ENCODE measurements at regions not wholly inside any gene's neighbourhood (a gene's known extent, or its start where the extent isn't known, plus 50 kb on each side); places are given as distances from the start of the nearest gene placed in this dataset.

DNA sequence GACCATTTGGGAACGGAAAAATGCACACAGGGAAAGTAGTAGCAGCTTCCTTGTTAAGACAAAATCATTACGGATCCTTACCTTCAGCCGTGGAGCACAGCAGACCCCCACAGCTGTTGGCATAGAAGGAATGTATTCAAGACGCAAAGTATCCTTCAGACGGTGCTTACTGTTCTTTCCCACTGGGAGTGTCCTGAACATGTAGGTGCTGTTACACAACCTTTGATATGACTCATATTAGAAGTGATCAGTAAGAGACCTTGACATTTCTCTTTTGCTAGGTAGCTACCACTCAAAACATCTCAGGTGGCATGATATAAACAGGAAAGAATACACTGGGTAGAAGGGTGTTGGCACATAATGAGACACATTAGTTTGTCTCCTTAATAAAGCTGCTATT lies 154.0 kb upstream of the FMR1 start:
- no peaks in the 10 kb centered on the region for H3K79me2 ChIP-seq (ENCODE audit: low read length)
- TF ChIP-seq CTCF (IDR thresholded peaks at IDR 0.05; ENCODE audit: low read length) (no peak), EZH2 (optimal IDR thresholded peaks at IDR 0.05; ENCODE audit: low read depth, low read length) (no peak), EZH2phosphoT487 (IDR thresholded peaks at IDR 0.05; ENCODE audit: low read length) (no peak)
- DNase-seq, result no peak

DNA sequence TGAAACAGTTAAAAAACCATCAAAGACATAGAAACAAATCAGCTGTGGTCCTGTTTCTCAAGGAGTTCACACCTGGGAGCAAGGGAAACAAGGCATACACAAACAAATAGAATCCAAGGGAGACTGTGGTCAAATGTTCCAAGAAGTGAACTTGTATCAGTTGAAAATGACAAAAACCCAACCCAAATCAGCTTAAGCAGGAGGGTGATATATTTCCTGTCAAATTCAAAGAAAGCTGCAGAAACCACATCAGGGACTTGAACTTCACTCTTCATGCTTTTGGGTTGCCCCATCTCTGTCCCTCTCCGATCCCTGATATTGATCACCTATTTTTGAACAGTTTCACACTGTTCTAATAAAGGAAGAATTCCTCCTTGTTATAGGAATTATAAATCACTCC lies 148.6 kb upstream of the FMR1 start:
- Histone ChIP-seq H3K9ac (ENCODE audit: low read length) (no peak overlapping the region), H3K4me1 (ENCODE audit: low read length) (no peaks in the 10 kb centered on the region), H3K9me2 (replicated peaks; ENCODE audit: insufficient read depth, low read length) (no peaks in the 10 kb centered on the region), H3K36me3 (replicated peaks; ENCODE audit: insufficient read depth, low read length) (no peaks in the 10 kb centered on the region), H2AFZ (ENCODE audit: low read length) (no peak overlapping the region), H3K27ac (ENCODE audit: low read length) (no peak overlapping the region), H3K27me3 (replicated peaks; ENCODE audit: insufficient read depth, low read length) (no peaks in the 10 kb centered on the region), H4K20me1 (ENCODE audit: insufficient read depth, low read length) (no peaks in the 10 kb centered on the region), H3K9me3 (replicated peaks; ENCODE audit: insufficient read depth, low read length) (no peaks in the 10 kb centered on the region), H3K4me3 (ENCODE audit: low read length) (no peak overlapping the region), H3K4me2 (ENCODE audit: low read depth, low read length) (no peak overlapping the region), H3K79me2 (ENCODE audit: low read length) (no peaks in the 10 kb centered on the region), H3F3A (ENCODE audit: insufficient read depth, low read length) (no peaks in the 10 kb centered on the region)
- TF ChIP-seq CTCF (IDR thresholded peaks at IDR 0.05; ENCODE audit: low read length), result no peak
- no peak for TF ChIP-seq EZH2 (optimal IDR thresholded peaks at IDR 0.05; ENCODE audit: low read depth, low read length)
- no peak for TF ChIP-seq EZH2phosphoT487 (IDR thresholded peaks at IDR 0.05; ENCODE audit: low read length)
- no peak for DNase-seq

More for the DNA sequence above, 154.0 kb upstream of the FMR1 start:
- Histone ChIP-seq H3K4me1 (ENCODE audit: low read length) (no peaks in the 10 kb centered on the region), H3K27ac (ENCODE audit: low read length) (no peak overlapping the region), H3K4me2 (ENCODE audit: low read depth, low read length) (no peak overlapping the region), H2AFZ (ENCODE audit: low read length) (no peak overlapping the region), H3K9ac (ENCODE audit: low read length) (no peak overlapping the region), H4K20me1 (ENCODE audit: insufficient read depth, low read length) (no peaks in the 10 kb centered on the region), H3F3A (ENCODE audit: insufficient read depth, low read length) (no peaks in the 10 kb centered on the region), H3K9me3 (replicated peaks; ENCODE audit: insufficient read depth, low read length) (no peaks in the 10 kb centered on the region), H3K36me3 (replicated peaks; ENCODE audit: insufficient read depth, low read length) (no peaks in the 10 kb centered on the region), H3K27me3 (replicated peaks; ENCODE audit: insufficient read depth, low read length) (no peaks in the 10 kb centered on the region), H3K4me3 (ENCODE audit: low read length) (no peak overlapping the region), H3K9me2 (replicated peaks; ENCODE audit: insufficient read depth, low read length) (no peaks in the 10 kb centered on the region)

- no peak overlapping the region for H3K9ac ChIP-seq (ENCODE audit: low read length)
- no peaks in the 10 kb centered on the region for H3F3A ChIP-seq (ENCODE audit: insufficient read depth, low read length)
- H2AFZ ChIP-seq (ENCODE audit: low read length), result no peak overlapping the region
- TF ChIP-seq CTCF (IDR thresholded peaks at IDR 0.05; ENCODE audit: low read length) (no peak), EZH2 (optimal IDR thresholded peaks at IDR 0.05; ENCODE audit: low read depth, low read length) (no peak), EZH2phosphoT487 (IDR thresholded peaks at IDR 0.05; ENCODE audit: low read length) (no peak)
- H3K9me2 ChIP-seq (replicated peaks; ENCODE audit: insufficient read depth, low read length), result no peaks in the 10 kb centered on the region
- no peaks in the 10 kb centered on the region for H3K36me3 ChIP-seq (replicated peaks; ENCODE audit: insufficient read depth, low read length)
- no peaks in the 10 kb centered on the region for H3K27me3 ChIP-seq (replicated peaks; ENCODE audit: insufficient read depth, low read length)
- no peak overlapping the region for H3K4me2 ChIP-seq (ENCODE audit: low read depth, low read length)
- no peaks in the 10 kb centered on the region for H3K79me2 ChIP-seq (ENCODE audit: low read length)
- DNase-seq, result no peak
- H3K4me1 ChIP-seq (ENCODE audit: low read length), result no peaks in the 10 kb centered on the region
- no peaks in the 10 kb centered on the region for H3K9me3 ChIP-seq (replicated peaks; ENCODE audit: insufficient read depth, low read length)
- no peaks in the 10 kb centered on the region for H4K20me1 ChIP-seq (ENCODE audit: insufficient read depth, low read length)
- no peak overlapping the region for H3K4me3 ChIP-seq (ENCODE audit: low read length)
- H3K27ac ChIP-seq (ENCODE audit: low read length), result no peak overlapping the region
Observed at GRCh38 chrX:147764868-147765267, 146.9 kb upstream of the FMR1 start.

Measured in MM.1S (cell line).